DMS 273 treated with DMSO at 0.1 percent for 48 hours (cell line): ENCODE measurements at regions not wholly inside any gene's neighbourhood (a gene's known extent, or its start where the extent isn't known, plus 50 kb on each side); places are given as distances from the start of the nearest gene placed in this dataset.
"Not testable (repeated sequence)": the region's sequence is repeated elsewhere in the genome, so short reads cannot be mapped to it uniquely, and the experiment has no call there.

ENCODE experiments used
- DNase-seq: peaks from one replicate; lab custom pipeline; 2025; lab: John Stamatoyannopoulos, UW

DNA sequence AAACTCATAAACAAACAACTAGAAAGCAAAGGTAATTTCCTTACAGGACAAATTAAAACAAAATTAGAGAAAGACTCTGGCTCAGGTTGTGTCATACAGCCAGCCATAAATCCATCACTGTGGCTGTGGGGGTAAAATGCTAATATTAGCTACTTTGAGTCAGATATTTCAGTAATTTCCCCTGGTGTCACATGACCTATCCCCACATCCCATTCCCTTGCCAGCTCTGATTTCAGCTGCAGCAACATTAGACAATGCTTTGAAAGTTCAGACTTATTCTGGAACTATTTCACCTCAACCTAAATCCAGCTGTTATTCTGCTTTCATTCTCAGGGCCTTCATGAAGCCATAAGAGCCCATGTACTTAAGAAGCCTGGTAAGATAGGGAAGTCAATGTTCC lies 55.3 kb downstream of the RPL10L start:
- no peak for DNase-seq

DNA sequence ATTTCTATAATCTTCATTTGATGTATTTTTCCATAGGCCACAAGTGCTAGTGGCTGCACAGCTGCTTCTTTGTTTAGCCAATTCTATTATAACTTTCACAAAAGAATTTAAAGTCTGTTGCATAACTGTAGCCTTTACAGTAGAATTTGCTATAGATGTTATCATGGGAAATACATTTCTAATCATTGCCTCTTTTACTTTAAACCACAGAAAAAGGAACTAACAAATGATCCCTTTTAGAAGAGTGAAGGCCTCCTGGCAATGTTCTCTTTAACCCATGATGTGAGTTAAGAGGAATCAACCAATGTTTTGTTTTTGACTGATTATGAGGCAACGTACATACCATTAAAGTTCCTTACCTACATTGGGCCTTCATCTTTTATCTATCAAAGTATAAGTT lies 68.8 kb downstream of the RPL10L start:
- DNase-seq, result no peak

DNA sequence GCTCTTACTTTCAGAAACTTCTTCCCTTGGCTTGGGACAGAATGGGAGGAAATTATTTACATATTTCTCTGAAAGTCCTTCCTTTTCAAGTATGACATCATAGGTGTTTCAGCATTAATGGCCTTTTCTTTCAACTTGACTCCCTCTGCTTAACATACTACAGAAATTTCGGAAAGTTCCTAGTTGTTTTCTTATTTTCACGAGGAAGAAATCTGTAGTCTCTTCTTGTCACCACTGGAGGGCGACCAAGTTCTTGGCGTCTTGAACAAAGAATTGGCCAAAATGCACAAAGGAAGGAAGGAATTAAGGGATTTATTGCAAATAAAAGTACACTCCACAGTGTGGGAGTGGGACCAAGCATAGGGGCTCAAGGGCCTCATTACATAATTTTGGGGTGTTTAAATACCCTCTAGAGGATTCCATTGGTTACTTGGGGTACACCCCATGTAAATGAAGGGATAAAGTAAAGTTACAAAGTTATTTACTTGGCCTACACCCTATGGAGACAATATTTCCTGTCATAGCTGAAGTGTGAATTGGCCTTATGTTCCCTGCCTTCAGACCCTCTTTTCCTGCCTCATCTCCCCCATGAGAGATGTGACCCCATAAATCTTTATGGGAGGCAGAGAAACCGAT lies 70.4 kb downstream of the RPL10L start:
- DNase-seq, result no peak

DNA sequence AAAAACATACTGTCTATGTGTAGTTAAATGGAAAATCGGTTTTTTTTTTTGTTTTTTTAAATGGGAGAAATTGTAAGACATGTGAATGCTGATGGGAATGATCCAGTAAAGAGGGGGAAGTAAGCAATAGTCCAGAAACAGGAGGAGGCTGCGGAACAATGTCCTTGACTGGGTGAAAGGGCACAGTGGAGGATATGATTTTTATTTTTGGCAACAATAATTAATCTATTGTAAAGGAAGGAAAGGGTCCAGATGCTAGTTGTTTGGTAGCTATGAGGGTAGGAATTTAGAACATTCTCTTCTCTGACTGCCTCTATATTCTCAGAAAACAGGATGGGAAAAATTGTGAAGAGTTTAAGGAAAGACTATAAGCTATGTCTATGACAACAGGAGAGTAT lies 76.6 kb downstream of the RPL10L start:
- DNase-seq, result no peak

DNA sequence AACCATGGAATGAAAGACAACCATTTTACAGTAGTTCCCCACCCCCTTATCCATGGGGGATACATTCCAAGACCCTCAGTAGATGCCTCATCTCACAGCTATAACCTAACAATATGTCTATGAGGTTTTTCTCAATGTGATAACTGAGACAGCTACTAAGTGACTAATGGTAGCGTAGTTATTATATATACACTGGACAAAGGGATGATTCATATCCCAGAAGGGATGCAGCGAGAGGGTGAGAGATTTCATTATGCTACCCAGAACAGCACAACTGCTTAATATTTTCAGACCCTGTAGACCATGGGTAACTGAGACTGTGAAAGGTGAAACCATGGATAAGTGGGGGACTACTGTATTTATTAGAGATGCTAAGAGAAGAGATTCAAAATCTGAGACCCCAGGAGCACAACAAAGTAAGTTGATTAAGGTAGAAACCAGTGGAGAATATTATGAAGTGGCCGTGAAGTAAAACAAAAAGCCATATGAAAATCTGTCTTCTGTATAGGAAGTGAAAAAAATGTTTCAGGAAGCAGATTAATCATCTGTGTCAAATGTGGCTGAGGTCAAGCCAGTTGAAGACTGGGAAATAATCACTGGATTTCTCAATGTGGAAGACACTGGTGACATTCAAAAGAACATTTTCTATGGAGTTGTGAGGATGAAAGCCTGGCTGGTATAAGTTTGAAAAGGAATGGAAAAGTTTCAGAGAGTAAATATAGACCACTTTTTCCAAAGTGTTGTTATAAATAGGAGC lies 77.2 kb downstream of the RPL10L start:
- no peak for DNase-seq

DNA sequence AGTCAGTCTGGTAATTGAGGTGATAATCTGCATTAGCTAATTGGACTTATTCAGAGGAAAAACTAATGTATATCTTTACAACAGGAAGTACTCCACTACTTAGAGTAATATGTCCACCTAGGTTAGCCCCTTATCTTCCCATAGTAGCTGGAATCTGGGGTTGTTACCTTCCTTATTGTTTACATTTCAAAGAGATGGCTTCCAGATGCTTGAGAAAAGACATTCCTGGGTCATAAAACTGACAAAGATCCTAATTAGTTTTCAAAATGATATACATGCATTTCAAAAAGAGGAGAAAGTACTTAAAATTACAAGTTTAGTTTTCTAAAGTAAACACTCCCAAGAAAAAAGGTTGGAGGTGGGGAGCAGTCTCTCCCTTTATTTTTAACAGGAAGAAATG lies 78.1 kb downstream of the RPL10L start:
- DNase-seq, result no peak

DNA sequence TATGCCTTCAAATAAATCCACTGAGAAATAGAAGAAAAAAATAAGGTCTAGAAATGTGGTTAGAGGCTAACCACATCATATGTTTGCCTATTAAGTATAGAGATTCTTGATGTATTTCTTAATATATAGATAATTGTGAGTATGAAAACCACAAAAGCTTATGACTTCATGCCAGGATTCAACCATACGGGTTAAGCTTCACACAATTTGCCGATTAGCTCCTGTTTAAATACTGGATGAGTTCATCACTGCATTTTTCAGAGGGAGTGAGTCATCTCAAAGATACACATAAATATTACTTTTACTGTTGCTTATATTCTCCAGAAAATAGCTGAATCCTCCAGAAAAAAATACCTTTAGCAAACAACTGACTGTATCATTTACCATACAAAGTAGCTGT lies 79.6 kb downstream of the RPL10L start:
- DNase-seq, result no peak

DNA sequence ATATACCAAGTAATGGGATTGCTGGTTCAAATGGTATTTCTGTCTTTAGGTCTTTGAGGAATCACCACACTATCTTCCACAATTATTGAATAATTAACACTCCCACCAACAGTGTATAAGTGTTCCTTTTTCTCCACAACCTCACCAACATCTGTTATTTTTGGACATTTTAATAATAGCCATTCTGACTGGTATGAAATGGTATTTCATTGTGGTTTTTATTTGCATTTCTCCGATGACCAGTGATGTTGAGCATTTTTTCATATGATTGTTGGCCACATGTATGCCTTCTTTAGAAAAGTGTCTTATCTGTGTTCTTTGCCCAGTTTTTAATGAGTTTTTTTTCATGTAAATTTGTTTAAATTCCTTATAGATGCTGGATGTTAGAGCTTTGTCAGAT lies 83.4 kb downstream of the RPL10L start:
- not testable (repeated sequence) for DNase-seq

DNA sequence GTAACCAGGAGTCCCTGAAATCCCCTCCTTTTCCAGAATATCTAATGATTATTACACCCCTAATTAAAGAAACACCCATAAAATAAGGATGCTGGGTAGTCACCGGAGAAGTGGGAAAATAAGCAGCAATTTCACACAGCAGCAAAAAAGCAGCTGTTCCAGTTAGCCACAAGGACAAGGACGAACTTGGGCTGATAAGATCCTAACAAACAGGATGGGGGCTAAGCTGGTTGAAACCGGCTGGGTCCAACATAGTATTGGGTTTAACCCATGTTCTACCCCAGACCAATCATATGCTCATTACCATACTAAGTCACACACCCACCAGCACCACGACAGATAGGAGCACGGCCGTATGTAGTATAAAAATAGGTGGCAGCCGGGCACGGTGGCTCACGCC lies 100.7 kb downstream of the RPL10L start:
- DNase-seq, result no peak

DNA sequence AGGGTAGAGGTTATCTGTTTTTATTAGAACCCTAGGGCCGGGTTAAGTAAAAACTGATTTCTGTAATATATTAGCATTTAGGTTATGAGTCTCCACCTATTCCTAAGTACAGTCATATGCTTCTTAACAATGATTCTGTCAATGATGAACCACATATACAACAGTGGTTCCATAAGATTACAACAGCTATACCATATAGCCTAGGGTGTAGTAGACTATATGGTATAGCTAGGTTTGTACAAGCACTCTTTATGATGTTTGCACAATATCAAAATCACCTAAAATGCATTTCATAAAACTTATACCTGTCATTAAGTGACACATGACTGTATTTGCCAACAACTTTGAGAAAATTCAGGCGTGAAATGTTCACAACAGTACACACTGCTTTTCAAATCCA lies 110.6 kb downstream of the RPL10L start:
- no peak for DNase-seq

DNA sequence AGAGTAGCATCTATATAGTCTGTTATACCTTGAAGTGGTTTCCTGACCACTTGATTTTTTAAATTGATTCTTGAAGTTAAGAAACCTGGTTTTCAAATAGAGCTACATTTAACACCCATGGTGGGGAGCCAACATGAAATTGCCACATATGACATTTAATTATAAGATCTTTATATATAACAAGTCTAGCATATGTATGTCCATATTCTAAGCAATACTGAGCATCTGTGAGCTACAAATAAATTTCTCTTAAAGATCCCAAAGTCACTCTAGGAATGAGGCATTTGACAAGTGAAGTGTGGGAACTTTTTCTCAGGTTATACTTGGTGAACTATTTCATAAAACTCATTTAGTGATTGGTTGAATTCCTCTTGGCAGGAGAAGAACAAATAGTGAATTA lies 132.5 kb downstream of the RPL10L start:
- no peak for DNase-seq

DNA sequence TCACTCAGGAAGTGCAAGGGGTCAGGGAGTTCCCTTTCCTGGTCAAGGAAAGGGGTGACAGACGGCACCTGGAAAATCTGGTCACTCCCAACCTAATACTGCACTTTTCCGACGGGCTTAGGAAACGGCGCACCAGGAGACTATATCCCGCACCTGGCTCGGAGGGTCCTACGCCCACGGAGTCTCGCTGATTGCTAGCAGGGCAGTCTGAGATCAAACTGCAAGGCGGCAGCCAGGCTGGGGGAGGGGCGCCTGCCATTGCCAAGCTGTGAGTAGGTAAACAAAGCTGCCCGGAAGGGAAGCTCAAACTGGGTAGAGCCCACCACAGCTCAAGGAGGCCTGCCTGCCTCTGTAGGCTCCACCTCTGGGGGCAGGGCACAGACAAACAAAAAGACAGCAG lies 142.8 kb downstream of the RPL10L start:
- DNase-seq, result not testable (repeated sequence)

DNA sequence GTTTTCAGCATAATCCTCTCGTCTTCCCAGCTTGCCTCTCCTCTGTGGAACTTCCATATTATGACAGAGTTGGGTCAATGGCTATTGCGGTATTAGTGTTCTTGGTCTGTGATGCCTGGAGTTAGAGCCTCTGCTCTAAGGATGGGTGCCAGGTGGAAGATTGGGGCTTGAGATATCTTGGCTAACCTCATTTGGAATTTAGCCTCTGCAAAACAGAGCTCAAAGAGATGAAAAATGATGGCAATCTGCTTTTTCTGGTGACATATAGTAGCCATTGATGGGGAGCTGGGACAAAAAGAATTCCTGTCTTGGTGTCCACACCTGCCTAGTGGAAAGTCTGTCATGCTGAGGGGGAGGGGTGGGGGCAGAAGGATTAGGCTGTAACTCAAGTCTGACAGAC lies 152.1 kb downstream of the RPL10L start:
- DNase-seq, result no peak

DNA sequence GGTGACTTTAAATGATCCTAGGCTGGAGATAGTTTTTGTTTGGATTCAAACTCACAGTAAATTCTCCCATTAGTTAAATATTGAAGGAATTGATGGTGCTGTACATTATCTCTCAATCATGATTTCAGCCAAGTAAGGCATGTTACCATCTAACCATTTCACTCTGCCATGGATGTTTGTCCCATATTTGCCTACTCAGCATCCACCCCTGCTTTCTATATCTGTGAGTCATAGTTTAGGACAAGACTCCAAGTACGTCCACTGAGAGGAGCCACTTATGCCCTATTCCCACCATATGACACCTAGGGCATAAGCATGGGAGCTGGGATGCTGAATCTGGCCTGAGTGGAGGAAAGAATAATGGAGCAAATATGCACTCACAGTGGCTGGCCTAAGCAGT lies 155.2 kb downstream of the RPL10L start:
- DNase-seq, result no peak

DNA sequence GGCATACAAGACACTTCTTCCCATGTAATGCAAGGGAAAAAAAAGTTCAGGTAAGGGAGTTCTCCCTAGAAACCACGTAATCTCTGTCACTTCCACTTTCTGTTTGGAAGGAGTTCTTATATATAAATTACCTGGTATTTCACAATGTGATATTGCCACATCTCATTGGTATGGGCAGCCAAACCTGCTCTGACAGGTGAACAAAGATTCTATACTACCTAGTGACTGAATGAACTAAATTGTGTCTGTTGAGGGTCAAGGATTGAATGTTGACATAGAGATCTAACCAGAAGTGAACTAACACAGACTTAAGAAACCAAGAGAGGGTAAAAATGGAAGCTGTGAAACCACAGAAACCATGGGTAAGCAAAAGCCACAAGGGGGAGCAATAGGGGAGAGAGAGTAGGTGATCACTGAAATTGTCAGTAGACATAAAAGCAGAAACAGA lies 161.3 kb downstream of the RPL10L start:
- DNase-seq, result no peak

DNA sequence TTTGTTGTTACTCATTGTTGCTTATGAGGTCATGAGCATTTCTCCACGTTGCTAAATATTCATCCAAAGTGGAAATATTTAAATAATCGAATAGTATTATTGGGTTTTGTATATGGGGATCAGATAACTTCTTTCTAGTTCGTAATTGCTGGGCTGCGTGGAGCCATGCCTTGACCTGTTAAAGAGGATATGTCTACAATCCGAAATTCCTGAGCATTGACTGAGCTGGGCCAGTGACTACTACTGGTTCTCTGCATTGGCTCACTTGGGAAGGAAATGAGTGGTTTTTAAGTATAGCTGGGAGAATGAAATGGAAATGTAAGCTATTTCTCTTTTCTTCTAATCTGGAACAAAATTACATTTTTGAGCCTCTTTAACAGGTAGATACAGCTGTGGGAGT lies 163.2 kb downstream of the RPL10L start:
- DNase-seq, result no peak

DNA sequence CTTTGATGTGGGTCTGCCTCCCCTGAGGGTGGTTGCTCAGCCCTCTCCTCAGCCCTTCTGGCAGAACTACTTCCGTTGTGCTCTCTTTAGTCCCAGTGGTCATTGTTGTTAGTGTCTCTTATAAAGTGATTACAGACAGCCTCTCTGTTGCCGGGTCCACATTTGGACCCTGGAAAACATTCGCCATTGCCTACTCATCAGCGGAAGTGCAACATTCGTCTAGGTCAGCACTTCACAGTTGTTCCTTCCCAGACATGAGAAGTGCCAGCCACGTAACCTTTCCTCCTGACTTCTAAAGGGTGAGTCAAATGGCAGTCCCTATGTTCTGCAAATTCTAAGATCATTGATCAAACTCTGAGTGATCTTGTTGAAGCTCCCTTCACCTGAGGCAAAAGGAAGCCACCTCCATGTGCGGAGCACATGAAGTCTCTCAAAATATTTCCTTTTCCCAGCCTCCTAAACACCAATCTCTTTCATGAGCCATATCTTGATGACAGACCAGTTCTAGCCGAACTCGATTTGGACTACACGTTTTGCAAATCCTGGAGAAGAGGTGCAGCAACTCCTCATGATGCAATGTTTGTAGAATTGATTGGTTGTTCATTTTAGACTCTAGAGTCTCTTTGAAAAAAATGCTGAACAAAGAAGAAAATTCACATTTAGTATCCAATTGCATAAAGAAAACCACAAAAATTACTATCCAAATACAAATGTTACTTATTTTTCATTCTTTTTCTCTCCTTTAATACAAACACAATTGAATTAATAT lies 163.8 kb downstream of the RPL10L start:
- DNase-seq, result no peak

DNA sequence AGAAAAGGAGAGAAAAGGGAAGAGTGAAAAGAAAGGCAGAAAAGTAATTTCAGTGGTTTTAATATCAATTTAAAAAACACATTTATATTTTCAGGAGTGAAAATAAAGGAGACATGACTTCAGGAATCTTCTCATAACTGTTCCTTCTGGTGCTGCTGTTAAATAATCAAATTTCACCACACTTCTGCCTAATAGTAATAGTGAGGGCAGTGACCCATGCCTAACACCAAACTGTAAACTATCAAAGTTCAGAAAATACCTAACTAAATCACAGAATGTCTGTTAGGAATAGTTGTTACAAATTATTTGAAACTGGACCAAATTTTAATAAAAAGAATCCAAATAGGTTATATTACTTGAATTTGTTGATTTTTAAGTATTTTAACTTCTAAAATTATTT lies 169.4 kb downstream of the RPL10L start:
- no peak for DNase-seq

DNA sequence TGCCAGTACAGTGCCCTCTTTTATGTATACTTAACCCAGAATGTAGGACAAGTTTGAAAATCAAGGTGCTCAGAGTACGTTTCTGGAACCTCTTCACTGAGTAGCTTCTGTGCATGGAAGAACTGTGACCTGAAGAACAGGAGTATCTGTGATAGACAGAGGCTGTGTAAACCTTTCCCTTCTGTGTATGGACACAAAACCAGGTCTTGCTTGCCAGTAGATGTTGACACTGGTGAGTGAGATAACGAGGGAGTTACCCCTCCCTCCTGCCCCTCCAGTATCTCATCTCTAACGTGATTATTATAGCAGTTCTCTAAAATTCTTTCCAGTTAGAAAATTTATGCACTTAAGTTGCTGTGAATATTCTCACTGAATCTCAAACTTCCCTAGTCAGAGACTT lies 170.8 kb downstream of the RPL10L start:
- no peak for DNase-seq

DNA sequence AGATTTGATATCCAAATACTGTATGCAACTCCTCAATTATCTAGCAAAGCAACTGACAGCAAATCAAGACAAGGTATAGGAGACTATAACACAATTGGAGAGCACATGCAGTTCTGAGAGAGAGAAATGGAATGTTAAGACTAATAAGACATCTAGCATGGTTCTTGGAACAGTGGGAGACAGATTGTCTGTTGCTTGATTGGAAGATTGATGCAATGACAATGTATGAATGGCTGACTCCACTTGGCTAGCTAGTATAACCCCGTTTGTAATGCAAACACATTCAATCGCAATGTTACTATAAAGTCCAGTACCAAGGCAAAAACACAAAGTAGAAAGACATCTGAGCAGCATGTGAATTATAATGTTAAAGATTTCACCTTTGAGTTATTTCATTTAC lies 179.3 kb downstream of the RPL10L start:
- DNase-seq, result no peak

DNA sequence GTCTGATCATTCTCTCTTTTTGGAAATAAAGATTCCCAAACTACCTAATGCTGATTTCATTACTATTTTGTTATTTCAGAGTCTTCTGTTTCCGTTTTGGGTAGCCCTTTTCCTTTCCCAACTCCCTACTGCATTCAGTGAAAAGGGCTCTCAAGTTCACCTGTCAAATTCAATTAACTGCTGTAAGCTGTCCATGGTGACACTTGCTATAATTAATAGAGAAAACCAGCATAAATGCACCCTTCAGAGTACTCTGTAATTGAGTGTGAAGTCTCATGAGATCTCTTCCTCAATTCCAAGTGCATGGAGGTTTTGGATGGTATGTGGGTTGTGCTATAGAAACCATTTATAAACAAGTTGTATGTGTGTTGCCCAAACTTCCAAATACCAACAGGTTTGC lies 187.2 kb downstream of the RPL10L start:
- no peak for DNase-seq

DNA sequence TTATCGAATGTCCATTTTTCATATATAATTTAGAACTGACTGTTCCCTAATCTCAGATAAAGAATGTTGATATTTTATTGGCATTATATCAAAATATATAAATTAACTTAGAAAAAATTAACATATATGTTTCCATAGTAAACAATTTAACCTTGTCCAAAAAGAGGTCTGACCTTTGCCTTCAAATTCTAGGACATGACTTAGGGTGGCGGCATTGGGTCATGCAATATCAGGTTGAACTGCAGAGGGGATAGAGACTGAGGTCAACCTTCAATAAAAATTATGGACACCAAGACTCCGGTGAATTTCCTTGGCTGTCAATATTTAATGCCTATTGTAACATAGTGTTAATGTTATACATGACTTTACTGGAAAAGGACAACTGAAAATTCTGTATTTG lies 199.8 kb downstream of the RPL10L start:
- no peak for DNase-seq

DNA sequence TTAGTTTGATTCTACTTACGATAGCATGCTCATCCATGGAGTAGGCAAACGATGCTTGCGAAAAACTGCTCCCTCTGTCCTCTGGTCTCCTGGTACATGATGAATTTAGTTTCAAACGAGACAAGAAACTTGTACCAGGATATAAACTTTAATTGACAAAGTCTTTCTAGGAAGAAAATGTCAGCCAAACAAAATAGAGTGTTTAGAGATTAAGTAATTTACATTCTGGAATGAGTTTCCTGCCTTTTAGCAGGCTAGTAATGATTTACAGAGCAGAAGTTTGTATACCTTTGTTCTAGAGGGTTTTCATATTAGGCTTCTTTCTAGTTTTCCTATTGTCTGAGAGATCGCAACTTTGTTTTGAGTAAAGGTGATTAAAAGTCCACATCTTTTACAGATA lies 206.9 kb downstream of the RPL10L start:
- no peak for DNase-seq
